Kidney (tissue), 13 donors: ENCODE measurements at regions not wholly inside any gene's neighbourhood (a gene's known extent, or its start where the extent isn't known, plus 50 kb on each side); places are given as distances from the start of the nearest gene placed in this dataset.

Source experiments
- DNase-seq, 5 donors: peaks; one replicate each; pipeline ENCODE4 v3.0.0-alpha.2; 2013 to 2020
- FAIRE-seq: peaks from 2 replicates; lab custom pipeline; 2012; peaks lifted over from hg19 to GRCh38; lab: Jason Lieb, UNC
- H3K27ac ChIP-seq, 2 donors: one replicate each; pipeline ENCODE4 v1.7.0; 2013; ENCODE audit warnings: low read depth in 2 of 2, low read length in 2 of 2, inconsistent platforms in 1 of 2
- H3K27me3 ChIP-seq: one replicate; pipeline ENCODE4 v1.7.1; 2013; ENCODE audit warnings: low read length, inconsistent platforms; ENCODE audit not compliant: control insufficient read depth, insufficient read depth
- H3K36me3 ChIP-seq, 3 donors: one replicate each; pipeline versions ENCODE4 v1.7.0 to v1.7.1; 2013; ENCODE audit warnings: low read length in 3 of 3, control low read depth in 1 of 3, inconsistent platforms in 1 of 3; ENCODE audit not compliant: insufficient read depth in 3 of 3, control insufficient read depth in 2 of 3
- H3K4me1 ChIP-seq, 3 donors: one replicate each; pipeline versions ENCODE4 v1.7.0 to v1.7.1; 2013; ENCODE audit warnings: low read length in 3 of 3, inconsistent platforms in 1 of 3, low read depth in 1 of 3; ENCODE audit not compliant: control insufficient read depth in 2 of 3, insufficient read depth in 2 of 3
- H3K4me3 ChIP-seq, 3 donors: one replicate each; pipeline versions ENCODE4 v1.7.0 to v1.8.1; 2013; ENCODE audit warnings: low read length in 3 of 3, control low read depth in 1 of 3, inconsistent platforms in 1 of 3
- H3K9ac ChIP-seq, 3 donors: one replicate each; pipeline versions ENCODE4 v1.7.0 to v1.7.1; 2013; ENCODE audit warnings: low read length in 3 of 3, control low read depth in 1 of 3, inconsistent platforms in 1 of 3
- H3K9me3 ChIP-seq, 3 donors: one replicate each; pipeline versions ENCODE4 v1.7.0 to v1.7.1; 2013; ENCODE audit warnings: low read length in 3 of 3, control low read depth in 1 of 3, inconsistent platforms in 1 of 3; ENCODE audit not compliant: control insufficient read depth in 2 of 3, insufficient read depth in 1 of 3
- CTCF ChIP-seq: IDR thresholded peaks from 3 replicates; pipeline ENCODE4 v1.5.1; 2012; ENCODE audit warnings: mild to moderate bottlenecking, moderate library complexity, borderline replicate concordance; ENCODE audit not compliant: insufficient read depth; ENCODE audit errors: extremely low read depth
- intact Hi-C: fragments of 100-400 bp; cut with DNase I; formaldehyde crosslinking; loops from one replicate; pipeline ENCODE4 v1.11.1; 2022
- donor health status: control.
- donor health status: control.
- donor health status: control.
- donor health status: control.
- donor health status: control.
- donor health status: DM: yes; HTN: yes; CAD: no.
- donor health status: Normal renal cell carcinoma (clear cell type).

GRCh38 chr5:88094906-88095496, 173.6 kb downstream of the TMEM161B start:
- intact Hi-C loops: no loop called here
- DNase-seq (no peak), FAIRE-seq (no peak)
- Histone ChIP-seq H3K4me3 (no peak overlapping the region), H3K9ac (no peak overlapping the region), H3K4me1 (no peaks in the 10 kb centered on the region), H3K27me3 (no peaks in the 10 kb centered on the region), H3K27ac (no peak overlapping the region), H3K36me3 (no peaks in the 10 kb centered on the region), H3K9me3 (no peaks in the 10 kb centered on the region)
- TF ChIP-seq CTCF: no peak

DNA sequence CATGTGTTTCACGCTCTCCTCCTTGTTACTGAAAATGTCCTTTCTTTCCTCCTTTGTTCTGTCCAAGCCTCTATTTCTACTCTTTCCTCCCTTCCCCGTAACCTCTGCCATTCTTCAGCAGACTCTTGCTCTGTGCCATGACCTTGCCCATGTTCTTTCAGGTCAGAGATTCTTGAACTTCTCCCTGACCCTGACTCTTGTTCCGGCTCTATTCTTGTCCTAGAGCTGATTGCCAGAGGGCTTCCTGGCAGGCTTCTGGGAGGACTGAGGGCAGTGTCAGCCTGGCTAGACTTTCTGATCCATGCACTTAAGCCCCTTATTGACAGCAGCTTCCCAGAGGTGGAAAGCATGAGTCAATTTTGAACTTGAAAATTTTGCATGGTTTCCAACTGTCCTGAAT, 174.2 kb downstream of the TMEM161B start:
- FAIRE-seq: no peak

DNA sequence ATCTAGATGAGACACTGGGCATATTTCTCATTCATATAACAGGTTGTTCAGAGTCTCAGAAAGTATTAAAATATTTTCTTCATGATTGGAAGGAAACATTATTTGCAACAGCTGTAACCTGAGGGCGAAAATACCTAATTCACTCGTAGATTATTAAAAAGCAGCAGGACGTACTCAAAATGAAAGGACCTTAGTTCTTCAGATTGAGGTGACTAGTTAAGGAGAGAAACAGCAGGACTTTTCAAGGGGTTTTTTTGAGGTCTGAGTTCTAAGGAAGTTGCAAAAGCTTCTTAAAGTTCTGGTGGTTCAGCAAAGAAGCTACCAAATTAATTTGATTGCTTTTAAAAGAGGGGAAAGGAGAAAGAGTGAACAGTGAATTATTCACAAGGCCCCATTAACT, 174.9 kb downstream of the TMEM161B start:
- H3K9ac ChIP-seq: no peak overlapping the region
- H3K27ac ChIP-seq: no peak overlapping the region
- FAIRE-seq (no peak), DNase-seq (no peak)
- no peak for TF ChIP-seq CTCF
- no peaks in the 10 kb centered on the region for H3K9me3 ChIP-seq
- H3K27me3 ChIP-seq: no peaks in the 10 kb centered on the region
- no peaks in the 10 kb centered on the region for H3K4me1 ChIP-seq
- intact Hi-C loops: no loop called here
- H3K36me3 ChIP-seq: no peaks in the 10 kb centered on the region
- no peak overlapping the region for H3K4me3 ChIP-seq

More for the DNA sequence above, 174.2 kb downstream of the TMEM161B start:
- intact Hi-C loops: no loop called here
- Histone ChIP-seq H3K4me3 (no peak overlapping the region), H3K9ac (no peak overlapping the region), H3K27me3 (no peaks in the 10 kb centered on the region), H3K9me3 (no peaks in the 10 kb centered on the region), H3K36me3 (no peaks in the 10 kb centered on the region), H3K27ac (no peak overlapping the region), H3K4me1 (no peaks in the 10 kb centered on the region)
- TF ChIP-seq CTCF: no peak
- no peak for DNase-seq
